GM19240 (cell line): ENCODE measurements at regions not wholly inside any gene's neighbourhood (a gene's known extent, or its start where the extent isn't known, plus 50 kb on each side); places are given as distances from the start of the nearest gene placed in this dataset.

ENCODE experiments used
- DNase-seq: peaks from one replicate; pipeline ENCODE4 v3.0.0; 2011; ENCODE audit warnings: low spot score; ENCODE audit not compliant: insufficient read length

GRCh38 chr3:59101231-59101736 is 51.5 kb upstream of the CFAP20DC start:
- DNase-seq, result no peak
